Midbrain (tissue), 1 donor: ENCODE measurements at regions not wholly inside any gene's neighbourhood (a gene's known extent, or its start where the extent isn't known, plus 50 kb on each side); places are given as distances from the start of the nearest gene placed in this dataset.

Experiments
- DNase-seq: peaks from one replicate; lab custom pipeline; 2025; lab: John Stamatoyannopoulos, UW

DNA sequence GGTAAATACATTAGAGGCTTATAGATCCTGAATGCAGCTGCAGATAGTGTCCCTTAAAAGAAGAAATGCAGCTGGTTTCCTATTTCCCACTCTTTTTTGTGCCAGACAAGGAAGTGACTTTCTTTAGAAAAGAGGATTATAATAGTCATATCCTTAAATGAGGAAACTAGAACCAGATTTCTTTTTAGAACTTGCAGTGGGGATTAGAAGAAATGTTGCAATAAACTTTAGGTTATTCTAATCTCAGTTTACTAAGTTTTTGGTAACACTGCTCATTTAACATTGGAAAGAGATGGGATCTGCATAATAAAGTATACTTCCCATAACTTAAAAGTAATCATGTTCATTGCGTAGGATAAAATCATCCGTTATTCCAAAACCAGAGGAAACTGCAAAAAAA is 101.9 kb downstream of the SLIT2 start:
- DNase-seq, result no peak

DNA sequence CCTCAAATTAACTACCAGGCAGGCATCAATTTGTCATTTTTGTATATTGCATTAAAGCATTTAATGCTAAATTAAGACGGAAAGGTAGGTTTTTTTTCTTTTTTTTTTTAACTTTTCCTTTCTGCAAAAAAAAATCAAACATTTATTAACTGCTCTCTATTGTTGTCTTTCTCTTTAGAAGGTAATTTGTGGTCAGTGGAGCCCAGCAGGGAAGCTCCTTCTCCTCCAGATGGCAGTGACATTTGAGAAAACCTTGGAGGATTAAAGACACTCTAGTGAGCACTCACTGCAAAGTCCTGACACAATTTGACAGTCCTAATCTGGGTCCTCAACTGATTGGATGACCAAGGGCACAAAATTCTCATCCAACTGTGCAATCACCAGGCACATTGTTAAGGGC is 102.4 kb downstream of the SLIT2 start:
- no peak for DNase-seq

DNA sequence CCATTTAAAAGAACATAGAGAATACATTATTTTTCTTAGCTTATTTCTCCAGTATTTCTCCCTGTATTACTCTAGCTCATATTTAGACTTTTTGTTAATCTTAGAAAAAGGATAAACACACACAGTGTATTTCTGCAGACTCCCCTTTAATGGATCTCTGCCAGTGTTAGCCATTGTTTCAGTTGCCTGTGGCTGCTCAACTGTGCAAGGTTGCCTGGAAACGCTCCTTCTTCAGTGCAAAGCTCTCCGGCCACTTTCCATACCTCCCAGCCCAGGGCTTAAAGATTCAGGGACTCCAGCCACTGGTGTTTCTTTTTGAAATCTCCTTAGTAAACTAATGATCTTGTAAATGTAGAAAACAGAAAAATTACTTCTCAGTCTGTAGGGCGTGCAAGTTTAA is 104.9 kb downstream of the SLIT2 start:
- DNase-seq, result peak; percentile 65

DNA sequence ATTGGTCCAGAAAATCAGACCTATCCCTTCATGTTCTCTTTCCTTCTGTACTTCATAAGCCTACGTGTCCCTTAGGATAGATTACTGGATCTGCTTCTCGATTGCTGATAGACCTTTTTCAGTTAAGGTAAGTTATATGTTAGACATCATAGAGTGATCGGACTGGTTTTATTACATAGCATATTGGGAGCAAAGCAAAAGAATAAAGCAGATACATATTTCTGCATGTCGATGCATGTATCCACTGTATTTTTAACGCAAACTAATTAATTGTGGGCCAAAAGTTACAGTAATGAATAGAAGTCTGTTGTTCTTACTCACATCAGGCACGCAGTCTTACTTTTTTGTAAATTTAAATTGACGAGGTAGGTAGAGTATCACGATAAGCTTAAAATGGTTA is 106.4 kb downstream of the SLIT2 start:
- no peak for DNase-seq

DNA sequence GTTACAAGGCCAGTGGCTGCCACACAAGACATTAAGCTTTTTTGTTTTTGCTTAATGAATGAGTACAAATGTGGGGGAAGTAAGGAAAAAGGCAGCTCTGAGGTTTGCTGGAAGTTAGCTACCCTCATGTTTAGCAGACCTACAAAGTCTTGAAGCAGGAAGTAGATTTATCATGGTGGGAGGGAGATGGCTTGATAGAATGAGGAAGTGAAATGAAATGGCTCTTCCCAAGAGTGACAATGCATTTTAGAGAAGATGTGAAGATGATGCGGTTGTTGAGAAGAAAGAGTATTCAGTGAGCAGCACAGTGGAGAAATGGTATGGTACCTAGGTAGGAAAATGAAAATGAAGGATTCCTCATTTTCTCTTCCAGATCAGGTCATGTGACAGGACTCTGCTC is 108.0 kb downstream of the SLIT2 start:
- DNase-seq, result no peak

DNA sequence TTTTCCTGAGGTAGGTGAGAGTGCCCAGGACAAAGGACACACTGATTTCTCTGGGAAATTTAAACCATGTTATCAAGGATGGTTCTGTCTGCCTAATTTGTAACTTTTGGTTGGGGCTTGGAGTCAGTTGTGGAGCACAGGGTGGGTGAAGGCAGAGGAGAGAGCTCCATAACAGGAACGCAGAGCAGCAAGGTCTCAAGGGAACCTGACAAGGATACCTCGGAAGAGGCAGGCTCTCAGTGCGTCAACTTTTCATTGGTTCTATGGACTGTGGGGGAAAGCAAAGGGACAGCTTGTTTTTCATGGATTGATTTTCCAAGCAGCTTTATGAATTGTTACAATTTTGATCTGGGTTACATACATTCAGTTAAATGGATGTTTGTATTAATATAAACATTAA is 110.4 kb downstream of the SLIT2 start:
- DNase-seq, result no peak

DNA sequence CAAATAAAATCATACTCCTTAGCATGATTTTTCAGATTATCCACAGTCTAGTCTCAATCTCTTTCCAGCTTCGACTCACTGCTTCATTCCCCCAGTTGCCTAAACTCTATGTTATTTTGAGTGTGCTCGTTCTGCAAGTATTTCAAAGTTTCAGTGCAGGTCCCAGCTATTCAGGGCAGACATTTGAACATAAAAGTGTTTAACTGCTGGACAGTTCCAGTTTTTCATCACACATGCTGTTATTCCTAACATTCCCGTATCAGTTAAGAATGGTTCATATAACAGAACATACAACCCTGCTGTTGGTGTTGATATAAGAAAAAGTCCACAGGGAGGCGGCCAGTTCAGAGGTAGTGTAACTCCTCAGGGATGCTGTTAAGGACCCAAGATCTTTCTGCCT is 113.3 kb downstream of the SLIT2 start:
- DNase-seq, result no peak

DNA sequence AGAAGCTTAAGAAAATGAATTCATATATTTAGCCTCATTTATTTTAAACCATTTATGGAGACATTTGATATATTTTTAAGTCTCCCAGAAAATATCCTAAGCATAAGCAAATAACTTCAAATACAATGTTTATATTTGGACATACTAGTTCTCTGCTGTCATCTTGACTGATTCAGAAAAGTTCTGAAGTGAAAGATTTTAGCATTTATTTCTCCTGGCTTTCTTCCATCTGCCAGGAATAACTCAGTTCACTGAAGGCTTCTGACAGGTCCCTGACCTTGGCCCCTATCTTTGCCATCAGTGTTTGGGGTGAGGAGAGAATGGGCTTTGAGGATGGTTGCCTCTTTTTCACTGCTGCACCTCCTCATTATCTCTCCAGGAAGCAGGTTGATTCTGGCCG is 115.7 kb downstream of the SLIT2 start:
- DNase-seq, result no peak

DNA sequence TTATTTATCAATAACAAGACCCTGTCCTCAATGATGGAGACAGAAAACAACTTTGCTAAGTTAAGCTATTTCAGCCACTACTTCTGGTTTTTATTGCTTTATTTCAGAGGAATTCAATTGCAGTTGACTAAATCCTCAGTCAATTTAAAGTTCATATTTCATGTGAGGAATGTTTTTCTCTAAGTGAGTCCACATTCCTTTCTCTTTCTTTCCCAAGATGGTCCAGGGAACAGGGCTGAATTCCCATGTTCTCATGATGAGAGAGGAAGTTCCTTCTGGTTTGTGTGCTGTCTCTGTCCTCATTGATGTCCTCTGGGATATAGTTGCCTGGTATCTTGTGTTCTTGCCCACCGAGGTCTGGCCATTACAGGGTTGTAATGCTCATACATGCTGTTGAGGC is 117.2 kb downstream of the SLIT2 start:
- DNase-seq, result no peak

DNA sequence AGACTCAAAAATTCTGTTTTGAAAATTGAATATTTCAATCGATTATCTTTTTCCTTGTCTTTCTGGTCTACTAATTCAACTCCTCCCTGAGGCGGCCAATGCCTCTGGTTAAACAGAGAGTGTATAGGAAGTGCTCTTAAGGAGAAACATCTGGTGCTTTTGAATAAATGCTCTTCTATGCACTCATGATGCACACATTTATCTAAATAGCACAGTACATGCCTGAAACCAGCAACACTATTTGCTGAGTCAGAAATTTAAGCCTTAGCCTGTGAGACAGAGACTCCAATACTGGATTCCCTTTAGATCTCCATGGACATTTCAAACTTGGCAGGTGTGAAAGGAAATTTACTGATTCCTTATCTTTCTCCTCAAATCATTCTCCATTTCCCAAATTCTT is 118.6 kb downstream of the SLIT2 start:
- DNase-seq, result no peak

DNA sequence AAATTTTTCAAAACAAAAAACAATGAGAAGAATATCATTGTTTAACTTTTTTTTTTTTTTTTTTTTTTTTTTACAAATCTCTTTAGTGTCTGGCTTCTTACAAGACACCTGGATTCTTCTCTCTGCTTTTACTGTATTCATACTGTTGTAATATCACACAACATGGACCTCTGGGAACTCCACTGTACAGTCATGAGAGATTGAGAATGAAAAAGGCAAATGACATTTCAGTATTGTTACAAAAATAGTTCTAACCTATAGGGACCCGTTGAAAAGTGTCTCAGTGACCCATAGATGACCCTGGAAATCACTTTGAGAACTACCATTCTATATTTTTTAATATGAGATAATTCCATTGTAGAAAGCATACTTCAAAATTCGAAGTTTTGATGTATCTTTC is 124.4 kb downstream of the SLIT2 start:
- no peak for DNase-seq

DNA sequence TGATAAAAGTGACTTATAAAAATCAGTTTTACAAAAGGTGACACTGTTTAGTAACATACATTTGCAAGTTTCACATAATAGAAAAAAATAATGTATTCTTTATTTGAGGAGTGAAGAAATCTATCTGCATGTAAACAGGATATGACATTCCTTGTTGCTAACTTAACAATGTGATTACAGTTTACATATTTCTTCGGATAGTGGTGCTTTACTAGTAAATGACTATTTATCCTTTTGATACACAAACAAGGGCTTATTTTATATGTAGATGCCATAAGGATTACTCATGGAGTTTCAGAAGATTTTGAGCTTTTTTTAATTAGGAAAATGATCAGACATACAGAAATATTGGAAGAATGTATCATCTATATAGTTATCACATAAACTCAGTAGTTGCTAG is 126.5 kb downstream of the SLIT2 start:
- no peak for DNase-seq

DNA sequence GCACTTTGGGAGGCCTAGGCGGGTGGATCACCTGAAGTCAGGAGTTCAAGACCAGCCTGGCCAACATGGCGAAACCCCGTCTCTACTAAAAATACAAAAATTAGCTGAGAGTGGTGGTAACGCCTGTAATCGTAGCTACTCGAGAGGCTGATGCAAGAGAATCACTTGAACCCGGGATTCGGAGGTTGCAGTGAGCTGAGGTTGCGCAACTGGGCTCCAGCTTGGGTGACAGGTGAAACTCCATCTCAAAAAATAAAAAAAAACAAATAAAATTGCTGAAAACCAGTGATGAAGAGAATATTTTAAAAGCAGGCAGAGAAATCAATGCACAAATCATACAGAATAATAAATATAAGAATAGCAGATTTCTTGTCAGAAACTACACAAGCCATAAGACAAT is 129.3 kb downstream of the SLIT2 start:
- DNase-seq, result no peak

DNA sequence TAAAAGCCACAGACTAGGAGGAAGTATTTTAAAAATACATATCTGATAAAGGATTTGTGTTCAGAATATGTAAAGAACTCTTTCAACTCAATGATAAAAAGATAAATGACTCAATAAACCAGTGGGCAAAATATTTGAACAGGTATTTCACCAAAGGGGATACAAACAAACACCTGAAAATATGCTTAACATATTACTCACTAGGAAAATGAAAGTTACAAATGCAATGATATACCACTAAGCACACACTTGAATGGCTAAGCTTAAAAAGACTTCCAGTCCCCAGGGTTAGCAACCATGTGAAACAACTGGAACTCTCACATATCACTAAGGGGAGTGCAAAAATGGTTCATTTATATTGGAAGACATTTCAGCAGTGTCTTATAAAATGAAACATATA is 131.6 kb downstream of the SLIT2 start:
- no peak for DNase-seq

DNA sequence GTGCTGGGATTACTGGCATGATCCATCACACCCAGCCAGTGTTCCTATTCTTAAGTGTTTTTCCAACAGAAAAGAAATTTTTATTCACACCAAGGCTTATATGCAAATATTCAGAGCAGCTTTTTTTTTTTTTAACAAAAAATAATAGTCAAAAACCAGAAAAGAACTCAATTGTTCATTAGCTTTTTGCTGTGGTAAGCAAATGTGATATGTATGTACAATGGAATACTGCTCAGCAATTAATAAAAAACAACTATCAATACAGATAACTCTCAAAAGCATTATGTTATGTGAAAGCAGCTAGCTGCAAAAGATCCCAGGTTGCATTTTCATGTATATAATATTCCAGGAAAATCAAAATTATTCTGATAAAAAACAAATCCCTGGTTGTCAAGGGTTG is 132.3 kb downstream of the SLIT2 start:
- DNase-seq, result no peak

DNA sequence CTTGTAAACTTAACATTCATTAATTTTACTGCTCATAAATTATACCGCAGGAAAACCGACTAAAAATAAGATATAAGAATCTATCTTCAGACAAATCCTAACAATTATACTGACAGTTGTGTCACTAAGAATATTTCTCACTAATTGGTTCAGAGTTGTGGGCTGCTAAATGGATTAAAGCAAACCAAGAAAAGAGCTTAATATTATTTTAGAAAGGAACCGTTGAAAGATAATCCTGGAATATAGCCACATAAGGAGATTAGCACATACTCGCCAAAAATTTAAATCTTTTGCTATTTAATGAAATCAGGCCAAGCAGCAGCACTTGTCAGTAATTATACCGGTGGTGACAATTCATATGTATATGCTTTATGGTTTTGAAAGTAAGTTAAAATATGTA is 132.8 kb downstream of the SLIT2 start:
- DNase-seq, result no peak

DNA sequence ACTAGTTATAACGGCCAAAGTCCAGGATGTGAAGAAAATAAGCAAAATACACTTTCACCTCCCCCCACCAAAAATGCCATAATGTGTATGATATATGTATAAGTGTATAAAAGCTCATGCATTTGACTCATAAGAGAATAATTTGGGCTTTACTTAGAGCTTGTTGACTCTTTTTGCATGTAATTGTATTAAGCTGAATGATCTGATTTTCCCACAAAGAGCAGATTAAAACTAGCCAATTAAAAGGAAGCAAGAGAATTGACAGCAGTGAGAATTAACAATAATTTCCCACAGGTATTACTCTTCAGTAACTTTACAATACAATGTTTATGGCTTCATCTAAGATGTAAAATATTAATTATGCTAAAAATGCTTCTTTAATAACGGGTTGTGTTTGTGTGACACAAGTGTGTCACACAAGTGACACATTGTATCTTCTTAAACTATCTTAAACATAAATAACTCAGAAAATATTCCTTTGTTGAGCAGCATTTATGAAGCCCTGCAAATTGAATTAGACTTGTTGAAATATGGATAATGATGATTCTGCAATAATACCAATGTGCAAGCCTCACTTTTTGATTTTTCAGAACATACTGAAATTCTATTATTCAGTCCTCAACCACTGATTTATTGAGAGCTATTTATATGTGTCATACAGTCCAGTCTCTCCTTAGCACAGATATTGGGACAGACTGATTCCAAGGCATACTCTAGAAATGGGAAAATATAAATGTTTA is 134.5 kb downstream of the SLIT2 start:
- no peak for DNase-seq

DNA sequence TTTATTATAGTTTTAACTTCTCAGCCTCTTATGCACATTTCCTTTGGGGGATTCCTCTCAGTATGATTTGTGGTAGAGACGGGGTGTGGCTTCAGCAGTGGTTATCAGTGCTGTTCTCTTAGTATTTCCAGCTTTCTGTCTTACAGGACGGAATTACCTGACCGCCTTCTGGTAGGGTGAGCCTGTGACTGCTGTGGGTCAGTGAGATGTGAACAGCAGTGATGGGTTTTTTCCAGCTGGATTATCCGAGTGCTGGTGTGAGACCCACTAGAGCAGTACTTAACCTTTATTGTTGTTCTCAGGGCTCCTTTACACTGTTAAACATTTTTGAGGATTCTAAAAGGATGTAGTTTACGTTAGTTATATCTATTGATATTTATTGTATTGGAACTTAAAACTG is 135.2 kb downstream of the SLIT2 start:
- no peak for DNase-seq

DNA sequence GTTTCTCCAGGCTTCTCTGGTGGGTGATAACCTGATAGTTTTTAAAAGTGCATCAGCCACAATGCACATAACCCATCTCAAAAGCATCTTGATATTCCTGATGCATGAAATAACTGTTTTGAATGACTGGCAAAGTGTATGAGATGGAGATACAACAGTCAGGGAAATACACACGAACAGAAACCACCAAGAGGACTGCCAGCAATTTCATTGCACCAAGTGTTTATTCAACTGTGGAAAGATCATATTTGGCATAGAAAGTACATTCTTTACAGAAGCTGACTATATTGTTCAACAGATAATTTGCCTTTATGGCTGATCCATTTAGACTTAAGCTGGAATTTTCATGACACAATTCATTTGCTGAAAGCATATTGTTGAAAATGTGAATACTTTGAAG is 139.5 kb downstream of the SLIT2 start:
- no peak for DNase-seq

DNA sequence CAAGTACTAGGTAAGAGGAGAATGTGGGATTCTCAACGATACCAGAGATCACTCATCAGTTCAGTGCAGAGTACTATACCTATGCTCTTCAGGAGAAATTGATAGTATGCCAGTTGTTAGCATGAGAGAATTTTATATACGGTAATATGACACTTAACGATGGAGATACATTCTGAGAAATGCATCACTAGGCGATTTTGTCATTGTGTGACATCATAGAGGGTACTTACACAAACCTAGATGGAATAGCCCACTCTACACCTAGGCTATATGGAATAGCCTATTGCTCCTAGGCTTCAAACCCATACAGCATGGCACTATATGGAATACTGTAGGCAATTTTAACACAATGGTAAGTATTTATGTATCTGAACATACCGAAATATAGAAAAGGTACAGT is 140.2 kb downstream of the SLIT2 start:
- DNase-seq, result no peak

DNA sequence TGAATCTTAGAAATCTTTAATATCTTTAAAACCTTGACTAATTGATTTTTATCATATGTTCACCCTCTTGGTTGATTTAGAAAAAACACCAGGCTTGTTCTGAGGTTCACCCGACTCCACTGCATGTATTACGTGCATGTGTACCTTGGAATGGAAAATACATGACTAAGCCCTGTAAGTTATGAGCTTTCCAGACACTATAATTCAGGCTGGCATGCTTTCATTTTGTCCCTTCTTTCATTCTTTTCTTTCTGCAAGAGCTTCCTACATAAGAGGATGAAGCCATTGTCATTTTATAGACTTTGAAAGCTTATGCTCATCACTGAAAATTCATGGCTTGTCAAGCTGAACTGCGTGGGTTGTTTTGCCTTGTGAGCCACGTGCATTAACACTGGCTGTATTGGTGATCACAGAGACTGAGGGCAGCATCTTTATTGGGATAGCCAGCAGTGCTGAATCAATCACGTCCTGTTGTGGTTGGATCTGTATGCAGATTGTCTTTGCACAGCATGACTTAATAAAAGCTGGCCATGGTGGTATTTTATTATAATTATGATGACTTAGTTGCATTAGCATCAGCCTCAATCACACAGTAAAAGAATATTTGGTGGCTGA is 141.9 kb downstream of the SLIT2 start:
- no peak for DNase-seq

DNA sequence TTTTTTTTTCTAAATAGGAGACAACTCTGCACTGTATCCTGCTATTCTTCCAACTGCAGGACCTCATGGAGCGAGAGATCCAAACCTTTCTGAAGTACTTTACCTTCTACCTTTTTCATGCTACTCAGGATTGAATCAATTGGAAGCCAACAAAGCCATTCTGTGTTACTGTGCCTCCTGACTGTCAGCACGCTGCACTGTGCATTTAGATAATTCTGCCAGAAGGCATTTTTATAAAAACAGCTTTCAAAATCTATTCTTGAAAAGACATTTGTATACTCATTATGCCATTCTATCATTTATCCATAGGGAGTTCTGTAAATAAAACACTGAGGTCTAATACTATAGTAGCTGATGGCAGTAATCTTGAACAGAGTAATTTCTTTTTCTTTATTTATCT is 142.8 kb downstream of the SLIT2 start:
- no peak for DNase-seq

DNA sequence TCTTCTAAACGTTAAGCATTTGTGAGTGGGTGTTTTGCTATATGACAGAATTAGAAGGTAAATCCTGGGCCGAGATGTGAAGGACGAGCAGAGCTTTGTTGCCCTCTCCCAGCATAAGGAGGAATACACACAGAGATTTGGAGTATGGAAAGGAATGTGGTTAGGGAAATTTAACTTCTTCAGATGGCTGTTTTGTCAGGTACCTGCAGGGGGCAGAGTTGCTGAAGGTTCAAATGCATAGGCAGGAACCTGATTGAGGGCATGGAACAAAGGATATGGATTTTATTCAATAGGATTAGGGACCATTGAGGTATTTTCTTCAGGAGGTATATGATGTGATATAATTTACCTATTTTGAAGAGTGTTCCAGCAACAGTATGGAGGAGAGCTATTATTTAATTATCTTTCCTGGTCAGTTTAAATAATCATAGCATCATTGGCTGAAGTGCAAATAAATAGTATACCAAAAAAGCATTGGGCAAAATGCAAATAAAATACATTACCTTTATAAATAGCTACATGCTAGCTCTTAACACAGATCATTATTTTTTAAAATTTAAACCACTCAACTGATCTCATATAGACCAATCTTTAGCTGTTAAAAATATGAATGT is 143.6 kb downstream of the SLIT2 start:
- peak; percentile 18 for DNase-seq

DNA sequence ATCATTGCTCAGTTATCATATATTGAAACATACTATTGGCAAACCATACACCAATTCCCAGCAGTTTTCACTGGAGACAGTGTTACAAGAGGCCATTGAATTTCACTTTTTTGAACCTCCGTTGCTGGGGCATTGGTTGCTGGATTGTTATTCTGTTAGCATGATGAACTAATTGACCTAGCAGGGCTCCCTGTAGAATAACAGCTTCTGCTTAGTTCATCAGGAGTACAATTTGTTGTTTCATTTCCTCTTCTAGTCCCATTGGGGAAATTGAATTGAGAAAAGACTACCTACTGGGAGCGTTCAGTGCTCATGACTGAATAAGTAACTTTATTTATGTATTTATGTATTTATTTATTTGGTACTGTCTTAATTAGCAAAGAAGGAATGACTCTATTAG is 151.6 kb downstream of the SLIT2 start:
- no peak for DNase-seq
